GM12874 (cell line): ENCODE measurements at regions not wholly inside any gene's neighbourhood (a gene's known extent, or its start where the extent isn't known, plus 50 kb on each side); places are given as distances from the start of the nearest gene placed in this dataset.

Experiments
- TF ChIP-seq, protein P1 (sequence below): IDR thresholded peaks from 2 replicates; pipeline ENCODE4 v1.5.1; 2011; ENCODE audit warnings: low read depth, mild to moderate bottlenecking, control low read depth, low read length, moderate library complexity; ENCODE audit not compliant: insufficient read depth

GRCh38 chr1:90561103-90561783 lies 155.9 kb downstream of the BARHL2 start:
- TF ChIP-seq, protein P1, sequence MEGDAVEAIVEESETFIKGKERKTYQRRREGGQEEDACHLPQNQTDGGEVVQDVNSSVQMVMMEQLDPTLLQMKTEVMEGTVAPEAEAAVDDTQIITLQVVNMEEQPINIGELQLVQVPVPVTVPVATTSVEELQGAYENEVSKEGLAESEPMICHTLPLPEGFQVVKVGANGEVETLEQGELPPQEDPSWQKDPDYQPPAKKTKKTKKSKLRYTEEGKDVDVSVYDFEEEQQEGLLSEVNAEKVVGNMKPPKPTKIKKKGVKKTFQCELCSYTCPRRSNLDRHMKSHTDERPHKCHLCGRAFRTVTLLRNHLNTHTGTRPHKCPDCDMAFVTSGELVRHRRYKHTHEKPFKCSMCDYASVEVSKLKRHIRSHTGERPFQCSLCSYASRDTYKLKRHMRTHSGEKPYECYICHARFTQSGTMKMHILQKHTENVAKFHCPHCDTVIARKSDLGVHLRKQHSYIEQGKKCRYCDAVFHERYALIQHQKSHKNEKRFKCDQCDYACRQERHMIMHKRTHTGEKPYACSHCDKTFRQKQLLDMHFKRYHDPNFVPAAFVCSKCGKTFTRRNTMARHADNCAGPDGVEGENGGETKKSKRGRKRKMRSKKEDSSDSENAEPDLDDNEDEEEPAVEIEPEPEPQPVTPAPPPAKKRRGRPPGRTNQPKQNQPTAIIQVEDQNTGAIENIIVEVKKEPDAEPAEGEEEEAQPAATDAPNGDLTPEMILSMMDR = no peak

DNA sequence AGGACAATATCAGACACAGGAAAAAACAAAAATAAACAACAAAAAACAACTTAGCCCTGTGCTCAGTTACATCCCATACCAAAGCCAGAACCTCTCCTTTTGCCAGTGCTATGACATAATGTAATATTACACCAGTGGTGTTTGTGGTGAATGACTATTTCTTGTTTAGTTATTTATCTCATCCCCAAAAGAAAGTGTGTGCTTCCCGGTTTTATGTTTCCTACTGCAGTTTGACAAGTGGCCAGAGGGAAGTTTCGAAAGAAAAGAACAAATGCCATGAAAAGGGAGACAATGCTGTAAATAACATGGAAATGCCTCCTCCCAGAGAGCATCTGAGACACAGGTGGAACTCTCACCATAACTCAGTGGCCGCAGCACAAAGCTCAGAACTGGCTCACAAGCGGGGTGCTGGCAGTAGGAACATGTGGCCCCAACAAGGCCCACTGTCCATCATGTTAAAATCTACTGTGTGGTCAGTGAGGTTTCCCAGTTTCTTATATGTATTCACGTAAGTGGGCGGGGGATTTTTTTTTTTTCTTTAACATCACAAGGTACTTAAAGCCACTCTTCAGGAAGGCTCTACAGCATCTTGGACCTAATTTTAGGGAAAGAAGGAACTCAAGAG lies 158.2 kb downstream of the BARHL2 start:
- TF ChIP-seq, protein P1 = no peak

- TF ChIP-seq, protein P1 = no peak
Measured at GRCh38 chr1:90558126-90558525, 159.0 kb downstream of the BARHL2 start.

- TF ChIP-seq, protein P1 = no peak
Measured at GRCh38 chr1:90557706-90558105, 159.4 kb downstream of the BARHL2 start.

- TF ChIP-seq, protein P1 = peak; percentile 23; the same call in 1 of the 2 replicates
Measured at GRCh38 chr1:90550626-90551406, 166.3 kb downstream of the BARHL2 start.

GRCh38 chr1:90544356-90544755 lies 172.7 kb downstream of the BARHL2 start:
- TF ChIP-seq, protein P1 = no peak
